ENCODE measurements at regions not wholly inside any gene's neighbourhood (a gene's known extent, or its start where the extent isn't known, plus 50 kb on each side); places are given as distances from the start of the nearest gene placed in this dataset.
"Not testable (repeated sequence)": the region's sequence is repeated elsewhere in the genome, so short reads cannot be mapped to it uniquely, and the experiment has no call there.

- Histone ChIP-seq H3K36me3 (ENCODE audit: insufficient read depth, low read length) (no peaks in the 10 kb centered on the region), H2AFZ (ENCODE audit: low read depth, low read length) (no peak overlapping the region), H3K27me3 (ENCODE audit: insufficient read depth, low read length) (no peaks in the 10 kb centered on the region), H3K4me1 (ENCODE audit: insufficient read depth, low read length) (no peaks in the 10 kb centered on the region), H3K4me3 (ENCODE audit: low read length) (no peak overlapping the region), H3K9me3 (ENCODE audit: low read length) (no peaks in the 10 kb centered on the region)
Observed at GRCh38 chr5:30398423-30398822, 795.1 kb upstream of the CDH6 start.

DNA sequence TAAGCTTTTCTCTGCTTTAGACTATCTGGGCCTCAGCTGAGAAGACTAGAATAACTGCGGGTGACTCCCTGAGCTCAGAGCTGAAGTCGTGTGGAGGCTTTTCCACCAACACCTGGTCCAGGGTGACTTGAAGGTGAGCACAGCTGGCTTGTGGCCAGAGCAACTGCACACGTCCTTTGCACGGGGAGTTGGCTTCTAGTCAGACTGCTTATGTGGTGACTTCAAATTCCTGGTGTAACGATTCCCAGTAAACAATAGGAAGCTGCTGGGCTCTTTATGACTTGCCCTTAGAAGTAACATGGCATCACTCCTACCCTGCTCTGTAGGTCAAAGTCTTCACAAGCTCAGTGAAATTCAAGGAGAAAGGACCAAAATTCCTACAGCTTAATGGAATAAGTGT lies 800.6 kb upstream of the CDH6 start:
- Histone ChIP-seq H2AFZ (ENCODE audit: low read depth, low read length) (no peak overlapping the region), H3K27me3 (ENCODE audit: insufficient read depth, low read length) (no peaks in the 10 kb centered on the region), H3K4me1 (ENCODE audit: insufficient read depth, low read length) (no peaks in the 10 kb centered on the region), H3K4me3 (ENCODE audit: low read length) (no peak overlapping the region), H3K9me3 (ENCODE audit: low read length) (no peaks in the 10 kb centered on the region), H3K36me3 (ENCODE audit: insufficient read depth, low read length) (no peaks in the 10 kb centered on the region)

GRCh38 chr5:30390095-30390494 lies 803.4 kb upstream of the CDH6 start:
- Histone ChIP-seq H3K4me1 (ENCODE audit: insufficient read depth, low read length) (no peaks in the 10 kb centered on the region), H3K36me3 (ENCODE audit: insufficient read depth, low read length) (no peaks in the 10 kb centered on the region), H3K4me3 (ENCODE audit: low read length) (no peak overlapping the region), H3K27me3 (ENCODE audit: insufficient read depth, low read length) (no peaks in the 10 kb centered on the region), H3K9me3 (ENCODE audit: low read length) (no peaks in the 10 kb centered on the region), H2AFZ (ENCODE audit: low read depth, low read length) (no peak overlapping the region)

DNA sequence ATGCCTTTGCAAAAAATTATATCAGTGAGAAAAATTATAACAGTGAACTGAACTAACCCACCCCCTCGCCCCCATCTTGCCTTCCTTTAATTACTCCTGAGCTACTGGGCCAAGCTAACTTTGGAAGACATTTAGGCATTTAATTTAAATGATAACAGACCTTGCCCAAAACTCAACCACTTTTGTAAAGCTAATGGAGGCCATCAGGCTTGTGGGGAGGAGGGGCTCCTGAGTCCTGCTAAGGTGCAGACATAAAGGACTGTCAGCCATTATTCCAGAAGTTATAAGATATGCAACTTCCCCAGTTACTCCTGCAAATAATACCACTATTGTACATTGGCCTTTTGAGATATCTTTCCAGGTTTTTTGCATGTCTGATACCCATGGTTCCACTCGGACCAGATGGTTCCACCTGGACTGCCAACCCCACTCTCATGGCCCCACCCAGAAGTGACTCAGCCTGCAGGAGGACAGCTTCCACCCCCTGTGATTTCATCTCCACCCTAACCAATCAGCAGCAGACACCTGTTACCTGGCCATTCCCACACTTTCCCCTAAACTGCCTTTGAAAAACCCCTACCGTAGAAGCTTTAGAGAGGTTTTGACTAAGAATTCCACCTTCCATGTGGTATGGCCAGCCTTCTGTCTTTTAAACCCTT lies 805.4 kb upstream of the CDH6 start:
- no peak overlapping the region for H3K4me3 ChIP-seq (ENCODE audit: low read length)
- H3K9me3 ChIP-seq (ENCODE audit: low read length): no peaks in the 10 kb centered on the region
- no peaks in the 10 kb centered on the region for H3K36me3 ChIP-seq (ENCODE audit: insufficient read depth, low read length)
- no peaks in the 10 kb centered on the region for H3K27me3 ChIP-seq (ENCODE audit: insufficient read depth, low read length)
- peaks cover 7% of the 10 kb centered on the region for H3K4me1 ChIP-seq (ENCODE audit: insufficient read depth, low read length)
- no peak overlapping the region for H2AFZ ChIP-seq (ENCODE audit: low read depth, low read length)

GRCh38 chr5:30385754-30386153 lies 807.7 kb upstream of the CDH6 start:
- Histone ChIP-seq H3K9me3 (ENCODE audit: low read length) (no peaks in the 10 kb centered on the region), H3K27me3 (ENCODE audit: insufficient read depth, low read length) (no peaks in the 10 kb centered on the region), H3K36me3 (ENCODE audit: insufficient read depth, low read length) (no peaks in the 10 kb centered on the region), H2AFZ (ENCODE audit: low read depth, low read length) (no peak overlapping the region), H3K4me1 (ENCODE audit: insufficient read depth, low read length) (peaks cover 7% of the 10 kb centered on the region), H3K4me3 (ENCODE audit: low read length) (no peak overlapping the region)

DNA sequence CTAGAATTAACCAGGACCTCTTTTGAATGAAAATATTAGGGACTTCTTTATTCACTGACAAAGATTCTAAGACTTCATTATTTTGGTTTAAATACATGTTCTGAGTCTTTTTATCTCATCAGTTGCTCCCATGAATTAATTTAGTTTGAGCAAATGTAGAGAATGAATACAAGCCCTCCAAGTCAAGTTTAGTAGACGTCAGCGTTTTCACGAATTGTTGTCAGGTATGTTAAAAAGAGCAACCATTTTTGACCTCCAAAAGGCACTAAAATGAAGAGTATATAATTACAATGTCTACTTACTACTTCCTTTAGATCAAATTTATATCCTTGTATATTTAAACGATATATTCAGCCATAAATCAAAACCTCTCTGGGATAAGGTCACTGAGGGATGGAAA lies 809.3 kb upstream of the CDH6 start:
- Histone ChIP-seq H3K4me3 (ENCODE audit: low read length) (no peak overlapping the region), H2AFZ (ENCODE audit: low read depth, low read length) (peak overlapping the region; percentile 46), H3K4me1 (ENCODE audit: insufficient read depth, low read length) (peaks cover 7% of the 10 kb centered on the region), H3K9me3 (ENCODE audit: low read length) (no peaks in the 10 kb centered on the region), H3K27me3 (ENCODE audit: insufficient read depth, low read length) (no peaks in the 10 kb centered on the region), H3K36me3 (ENCODE audit: insufficient read depth, low read length) (no peaks in the 10 kb centered on the region)

GRCh38 chr5:30380228-30380627 lies 813.3 kb upstream of the CDH6 start:
- Histone ChIP-seq H3K4me3 (ENCODE audit: low read length) (no peak overlapping the region), H2AFZ (ENCODE audit: low read depth, low read length) (no peak overlapping the region), H3K4me1 (ENCODE audit: insufficient read depth, low read length) (peaks cover 7% of the 10 kb centered on the region), H3K27me3 (ENCODE audit: insufficient read depth, low read length) (no peaks in the 10 kb centered on the region), H3K36me3 (ENCODE audit: insufficient read depth, low read length) (no peaks in the 10 kb centered on the region), H3K9me3 (ENCODE audit: low read length) (no peaks in the 10 kb centered on the region)

GRCh38 chr5:30376848-30377247 lies 816.6 kb upstream of the CDH6 start:
- Histone ChIP-seq H2AFZ (ENCODE audit: low read depth, low read length) (no peak overlapping the region), H3K9me3 (ENCODE audit: low read length) (no peaks in the 10 kb centered on the region), H3K4me1 (ENCODE audit: insufficient read depth, low read length) (no peaks in the 10 kb centered on the region), H3K27me3 (ENCODE audit: insufficient read depth, low read length) (no peaks in the 10 kb centered on the region), H3K36me3 (ENCODE audit: insufficient read depth, low read length) (no peaks in the 10 kb centered on the region), H3K4me3 (ENCODE audit: low read length) (no peak overlapping the region)

DNA sequence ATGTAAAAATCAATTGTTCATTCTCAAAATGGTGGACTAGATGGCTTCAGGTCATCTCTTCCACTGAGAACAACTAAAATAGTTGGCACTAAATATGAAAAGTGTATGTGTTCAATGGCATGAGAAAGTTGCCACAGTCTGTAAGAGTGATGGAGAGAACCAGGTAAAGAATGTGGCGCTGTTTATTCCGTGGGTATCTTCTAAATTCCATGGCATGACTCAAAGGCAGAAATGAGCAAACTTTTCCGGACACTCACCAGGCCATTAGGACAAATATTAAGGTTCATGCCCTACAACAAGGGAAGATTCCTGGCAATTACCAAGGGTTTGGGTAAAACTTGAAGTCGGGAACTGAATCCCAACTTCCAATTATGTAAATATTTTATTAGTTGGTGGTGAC lies 825.4 kb upstream of the CDH6 start:
- Histone ChIP-seq H2AFZ (ENCODE audit: low read depth, low read length) (no peak overlapping the region), H3K27me3 (ENCODE audit: insufficient read depth, low read length) (no peaks in the 10 kb centered on the region), H3K4me3 (ENCODE audit: low read length) (no peak overlapping the region), H3K9me3 (ENCODE audit: low read length) (no peaks in the 10 kb centered on the region), H3K4me1 (ENCODE audit: insufficient read depth, low read length) (no peaks in the 10 kb centered on the region), H3K36me3 (ENCODE audit: insufficient read depth, low read length) (no peaks in the 10 kb centered on the region)

DNA sequence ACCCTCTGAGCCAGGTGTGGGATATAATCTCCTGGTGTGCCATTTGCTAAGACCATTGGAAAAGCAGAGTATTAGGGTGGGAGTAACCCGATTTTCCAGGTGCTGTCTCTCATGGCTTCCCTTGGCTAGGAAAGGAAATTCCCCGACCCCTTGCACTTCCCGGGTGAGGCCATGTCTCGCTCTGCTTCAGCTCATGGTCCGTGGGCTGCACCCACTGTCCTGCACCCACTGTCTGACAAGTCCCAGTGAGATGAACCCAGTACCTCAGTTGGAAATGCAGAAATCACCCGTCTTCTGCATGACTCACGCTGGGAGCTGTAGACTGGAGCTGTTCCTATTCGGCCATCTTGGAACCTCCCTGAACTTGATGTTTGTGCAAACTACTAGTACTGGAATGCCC lies 828.5 kb upstream of the CDH6 start:
- not testable (repeated sequence) for H3K36me3 ChIP-seq (ENCODE audit: insufficient read depth, low read length); H3K9me3 ChIP-seq (ENCODE audit: low read length); H3K4me3 ChIP-seq (ENCODE audit: low read length); H3K4me1 ChIP-seq (ENCODE audit: insufficient read depth, low read length); H3K27me3 ChIP-seq (ENCODE audit: insufficient read depth, low read length); H2AFZ ChIP-seq (ENCODE audit: low read depth, low read length)

- Histone ChIP-seq H3K9me3 (ENCODE audit: low read length) (no peaks in the 10 kb centered on the region), H3K27me3 (ENCODE audit: insufficient read depth, low read length) (no peaks in the 10 kb centered on the region), H3K36me3 (ENCODE audit: insufficient read depth, low read length) (no peaks in the 10 kb centered on the region), H2AFZ (ENCODE audit: low read depth, low read length) (no peak overlapping the region), H3K4me3 (ENCODE audit: low read length) (no peak overlapping the region), H3K4me1 (ENCODE audit: insufficient read depth, low read length) (no peaks in the 10 kb centered on the region)
Observed at GRCh38 chr5:30357371-30357770, 836.1 kb upstream of the CDH6 start.

- H3K36me3 ChIP-seq (ENCODE audit: insufficient read depth, low read length): no peaks in the 10 kb centered on the region
- H3K4me1 ChIP-seq (ENCODE audit: insufficient read depth, low read length): no peaks in the 10 kb centered on the region
- H2AFZ ChIP-seq (ENCODE audit: low read depth, low read length): no peak overlapping the region
Observed at GRCh38 chr5:30355675-30356074, 837.8 kb upstream of the CDH6 start.

DNA sequence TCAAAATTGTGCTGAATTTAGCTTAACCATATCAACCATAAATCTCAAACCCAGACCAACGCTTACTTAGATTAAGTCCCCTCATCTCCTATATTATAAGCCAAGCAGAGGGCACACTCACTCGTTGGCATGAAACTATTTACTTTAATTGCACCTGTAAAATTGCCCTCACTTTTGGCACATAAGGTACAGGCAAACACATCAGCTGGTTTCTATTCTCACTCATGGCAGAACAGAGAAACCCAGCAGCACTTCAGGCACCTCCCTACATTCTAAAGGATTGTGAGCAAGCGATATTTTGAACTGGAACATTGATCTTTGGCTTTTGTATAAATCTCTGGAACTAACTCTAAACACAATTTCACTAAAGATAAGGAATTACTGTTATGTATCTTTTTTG lies 845.6 kb upstream of the CDH6 start:
- H2AFZ ChIP-seq (ENCODE audit: low read depth, low read length): no peak overlapping the region
- no peaks in the 10 kb centered on the region for H3K9me3 ChIP-seq (ENCODE audit: low read length)
- H3K27me3 ChIP-seq (ENCODE audit: insufficient read depth, low read length): no peaks in the 10 kb centered on the region
- H3K4me1 ChIP-seq (ENCODE audit: insufficient read depth, low read length): no peaks in the 10 kb centered on the region
- no peaks in the 10 kb centered on the region for H3K36me3 ChIP-seq (ENCODE audit: insufficient read depth, low read length)
- H3K4me3 ChIP-seq (ENCODE audit: low read length): no peak overlapping the region

More at GRCh38 chr5:30355675-30356074, 837.8 kb upstream of the CDH6 start:
- Histone ChIP-seq H3K9me3 (ENCODE audit: low read length) (no peaks in the 10 kb centered on the region), H3K27me3 (ENCODE audit: insufficient read depth, low read length) (no peaks in the 10 kb centered on the region), H3K4me3 (ENCODE audit: low read length) (no peak overlapping the region)

Data from neuron (in vitro differentiated cells).